Smooth muscle cell (in vitro differentiated cells): ENCODE measurements at regions not wholly inside any gene's neighbourhood (a gene's known extent, or its start where the extent isn't known, plus 50 kb on each side); places are given as distances from the start of the nearest gene placed in this dataset.
A peak's percentile ranks its signal among the peaks of the same experiment; 100 is the strongest.

Source experiments
- DNase-seq: peaks from one replicate; lab custom pipeline; 2025; ENCODE audit not compliant: unreplicated experiment; lab: John Stamatoyannopoulos, UW
- H2AFZ ChIP-seq: fragments of 200-600 bp; sonication (generic); 2 replicates; pipeline ENCODE4 v1.6.0; 2016; ENCODE audit warnings: antibody characterized with exemption, low read depth, mild to moderate bottlenecking
- H3F3A ChIP-seq: fragments of 200-600 bp; sonication (generic); 2 replicates; pipeline ENCODE4 v1.6.0; 2017; ENCODE audit warnings: antibody characterized with exemption, low read depth
- H3K27ac ChIP-seq: fragments of 200-600 bp; sonication (generic); 2 replicates; pipeline ENCODE4 v1.5.1; 2016; ENCODE audit warnings: low read depth, mild to moderate bottlenecking
- H3K27me3 ChIP-seq: fragments of 200-600 bp; sonication (generic); 2 replicates; pipeline ENCODE4 v1.6.1; 2016; ENCODE audit warnings: low read depth, mild to moderate bottlenecking
- H3K36me3 ChIP-seq: fragments of 200-600 bp; sonication (generic); 2 replicates; pipeline ENCODE4 v1.5.1; 2016; ENCODE audit warnings: low read depth
- H3K4me1 ChIP-seq: fragments of 200-600 bp; sonication (generic); 2 replicates; pipeline ENCODE4 v1.5.1; 2016; ENCODE audit warnings: low read depth
- H3K4me2 ChIP-seq: fragments of 200-600 bp; sonication (generic); 2 replicates; pipeline ENCODE4 v1.6.0; 2016; ENCODE audit warnings: mild to moderate bottlenecking
- H3K4me3 ChIP-seq: fragments of 200-600 bp; sonication (generic); 2 replicates; pipeline ENCODE4 v1.5.1; 2016; ENCODE audit warnings: mild to moderate bottlenecking
- H3K79me2 ChIP-seq: fragments of 200-600 bp; sonication (generic); 2 replicates; pipeline ENCODE4 v1.6.0; 2016; ENCODE audit warnings: low read depth, mild to moderate bottlenecking
- H3K9ac ChIP-seq: fragments of 200-600 bp; sonication (generic); 2 replicates; pipeline ENCODE4 v1.6.0; 2016; ENCODE audit warnings: low read depth
- H3K9me3 ChIP-seq: fragments of 200-600 bp; sonication (generic); replicated peaks from 2 replicates; pipeline ENCODE4 v1.5.1; 2016; ENCODE audit warnings: low read depth
- H4K20me1 ChIP-seq: fragments of 200-600 bp; sonication (generic); 2 replicates; pipeline ENCODE4 v1.6.0; 2016; ENCODE audit warnings: low read depth
- WGBS: methylation state at CpG from one replicate; pipeline ENCODE4 v1.1.7; 2016; ENCODE audit warnings: low lambda C conversion rate; 5-methylcytosine and 5-hydroxymethylcytosine counted together
- TF ChIP-seq, protein P1 (sequence below): fragments of 200-600 bp; sonication (generic); IDR thresholded peaks from 2 replicates; pipeline ENCODE4 v1.5.1; 2017; ENCODE audit warnings: borderline replicate concordance, mild to moderate bottlenecking, antibody characterized with exemption; ENCODE audit not compliant: insufficient read depth, poor library complexity, severe bottlenecking

DNA sequence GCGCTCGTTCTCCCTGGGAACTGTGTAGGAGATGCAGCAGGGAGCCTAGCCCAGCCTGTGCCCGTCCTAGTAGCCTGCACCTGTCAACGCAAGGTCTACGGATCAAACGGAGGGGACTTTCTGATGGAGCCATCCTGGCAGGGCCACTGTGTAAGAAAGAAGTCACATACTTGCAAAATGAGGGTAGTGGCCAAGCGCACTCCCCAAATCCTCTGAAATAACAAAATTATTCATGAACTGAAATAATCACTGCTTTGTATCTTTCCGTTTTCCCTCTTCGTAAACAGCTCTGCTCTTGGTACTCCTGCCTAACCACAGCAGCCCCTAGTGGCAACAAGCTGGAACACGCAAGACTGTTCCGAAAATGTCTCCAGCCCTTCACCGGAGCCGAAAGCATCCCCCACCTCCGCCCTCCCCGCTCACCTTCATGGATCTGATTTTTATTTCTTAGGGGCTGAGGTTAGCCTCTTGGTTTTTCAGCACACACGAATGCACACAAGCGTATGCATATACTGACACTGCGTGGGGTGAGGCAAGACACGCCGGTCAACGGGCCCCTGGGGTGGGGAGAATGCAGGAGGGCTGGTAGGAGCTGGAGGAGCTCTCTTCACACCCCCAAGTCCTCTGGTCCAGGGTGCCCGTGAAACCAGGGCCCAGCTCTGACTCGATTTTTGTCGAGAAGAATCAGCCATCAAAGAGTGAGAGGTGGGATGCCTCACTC, 100.8 kb downstream of the ABCC12 start:
- Histone ChIP-seq H3K9ac (no peak overlapping the region), H3K4me3 (no peak overlapping the region), H3K9me3 (no peaks in the 10 kb centered on the region), H3F3A (no peaks in the 10 kb centered on the region), H3K36me3 (no peaks in the 10 kb centered on the region), H4K20me1 (no peaks in the 10 kb centered on the region), H3K4me1 (peaks cover 12% of the 10 kb centered on the region), H3K27me3 (no peaks in the 10 kb centered on the region), H3K4me2 (peak overlapping the region; percentile 66), H2AFZ (peak overlapping the region; percentile 19), H3K79me2 (no peaks in the 10 kb centered on the region), H3K27ac (no peak overlapping the region)
- WGBS: 43% methylated on average over 24 of the region's 24 CpGs
- TF ChIP-seq, protein P1, sequence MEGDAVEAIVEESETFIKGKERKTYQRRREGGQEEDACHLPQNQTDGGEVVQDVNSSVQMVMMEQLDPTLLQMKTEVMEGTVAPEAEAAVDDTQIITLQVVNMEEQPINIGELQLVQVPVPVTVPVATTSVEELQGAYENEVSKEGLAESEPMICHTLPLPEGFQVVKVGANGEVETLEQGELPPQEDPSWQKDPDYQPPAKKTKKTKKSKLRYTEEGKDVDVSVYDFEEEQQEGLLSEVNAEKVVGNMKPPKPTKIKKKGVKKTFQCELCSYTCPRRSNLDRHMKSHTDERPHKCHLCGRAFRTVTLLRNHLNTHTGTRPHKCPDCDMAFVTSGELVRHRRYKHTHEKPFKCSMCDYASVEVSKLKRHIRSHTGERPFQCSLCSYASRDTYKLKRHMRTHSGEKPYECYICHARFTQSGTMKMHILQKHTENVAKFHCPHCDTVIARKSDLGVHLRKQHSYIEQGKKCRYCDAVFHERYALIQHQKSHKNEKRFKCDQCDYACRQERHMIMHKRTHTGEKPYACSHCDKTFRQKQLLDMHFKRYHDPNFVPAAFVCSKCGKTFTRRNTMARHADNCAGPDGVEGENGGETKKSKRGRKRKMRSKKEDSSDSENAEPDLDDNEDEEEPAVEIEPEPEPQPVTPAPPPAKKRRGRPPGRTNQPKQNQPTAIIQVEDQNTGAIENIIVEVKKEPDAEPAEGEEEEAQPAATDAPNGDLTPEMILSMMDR: peak; percentile 81
- DNase-seq: no peak

DNA sequence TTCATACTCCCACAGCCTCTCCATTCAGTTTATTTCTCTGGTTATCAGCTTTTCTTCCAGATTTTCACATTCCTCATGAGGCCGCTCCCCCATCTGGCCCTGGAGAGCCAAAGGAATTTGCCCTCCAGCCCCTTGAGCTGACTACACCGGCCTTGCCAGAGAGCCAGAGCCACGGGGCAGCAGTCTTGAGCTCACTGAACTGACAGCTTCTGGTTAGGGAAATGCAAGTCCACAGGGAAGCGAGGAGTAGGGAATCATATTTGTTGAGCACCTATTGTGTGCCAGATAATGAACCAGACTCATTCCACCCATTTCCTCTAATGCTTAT, 102.4 kb downstream of the ABCC12 start:
- Histone ChIP-seq H3K27ac (no peak overlapping the region), H3K36me3 (no peaks in the 10 kb centered on the region), H3K4me1 (peaks cover 12% of the 10 kb centered on the region), H3K4me2 (peak overlapping the region; percentile 69), H3F3A (no peaks in the 10 kb centered on the region), H3K79me2 (no peaks in the 10 kb centered on the region), H2AFZ (peak overlapping the region; percentile 28), H4K20me1 (no peaks in the 10 kb centered on the region), H3K9me3 (no peaks in the 10 kb centered on the region), H3K4me3 (no peak overlapping the region), H3K27me3 (peaks cover 3% of the 10 kb centered on the region), H3K9ac (no peak overlapping the region)
- WGBS: 8% methylated on average over 4 of the region's 4 CpGs
- TF ChIP-seq, protein P1: no peak
- no peak for DNase-seq

DNA sequence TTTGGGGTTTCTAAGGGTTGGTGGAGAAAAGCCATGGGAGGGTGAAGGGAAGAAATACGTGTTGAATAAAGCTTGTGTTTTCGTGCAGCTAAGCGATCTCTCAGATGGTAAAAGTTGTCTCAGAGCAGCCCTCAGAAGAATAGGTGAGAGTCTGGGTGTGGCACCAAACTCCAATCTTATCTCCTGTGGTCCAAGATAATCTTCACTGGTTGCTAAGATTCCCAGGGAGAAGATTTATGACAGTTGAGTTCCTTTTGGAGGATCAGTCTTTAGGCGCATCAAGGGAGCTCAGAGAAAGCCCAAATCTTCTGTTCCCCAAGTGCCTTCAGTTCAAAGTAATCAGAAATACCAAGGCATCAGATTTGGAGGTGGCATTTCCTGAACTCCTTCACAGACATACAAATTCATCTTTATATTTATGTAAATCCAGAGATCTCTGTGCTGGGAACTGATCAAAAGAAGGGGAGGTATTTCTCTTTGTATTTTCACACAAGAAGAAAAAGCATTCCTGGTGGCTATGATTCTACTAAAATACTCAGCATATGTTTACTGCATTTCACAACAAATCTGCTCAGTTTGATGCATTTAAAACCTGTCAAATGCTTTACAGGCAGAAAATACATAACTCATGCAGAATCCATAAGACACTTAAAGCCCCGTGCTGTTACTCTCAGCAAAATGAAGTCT, 102.9 kb downstream of the ABCC12 start:
- Histone ChIP-seq H3K9ac (no peak overlapping the region), H2AFZ (peak overlapping the region; percentile 28), H3K9me3 (no peaks in the 10 kb centered on the region), H3K27me3 (peaks cover 5% of the 10 kb centered on the region), H4K20me1 (no peaks in the 10 kb centered on the region), H3K79me2 (no peaks in the 10 kb centered on the region), H3K4me2 (peak overlapping the region; percentile 69), H3K27ac (no peak overlapping the region), H3F3A (no peaks in the 10 kb centered on the region), H3K36me3 (no peaks in the 10 kb centered on the region), H3K4me1 (peaks cover 12% of the 10 kb centered on the region), H3K4me3 (no peak overlapping the region)
- DNase-seq: no peak
- TF ChIP-seq, protein P1: no peak
- WGBS: 53% methylated on average over 5 of the region's 5 CpGs
